HFF-Myc (cell line): ENCODE measurements at regions not wholly inside any gene's neighbourhood (a gene's known extent, or its start where the extent isn't known, plus 50 kb on each side); places are given as distances from the start of the nearest gene placed in this dataset.

ENCODE experiments used
- DNase-seq: peaks from one replicate; pipeline ENCODE4 v3.0.0-alpha.2; 2011; ENCODE audit warnings: low read depth; ENCODE audit errors: extremely low read depth
- H3K4me3 ChIP-seq: replicated peaks from 2 replicates; pipeline ENCODE4 v1.5.1; 2011; ENCODE audit warnings: low read depth, mild to moderate bottlenecking, control low read depth, low read length
- TF ChIP-seq, protein P1 (sequence below): IDR thresholded peaks from 2 replicates; pipeline ENCODE4 v1.5.1; 2012; ENCODE audit warnings: mild to moderate bottlenecking, low read depth, low read length, control low read depth; ENCODE audit errors: missing control alignments

DNA sequence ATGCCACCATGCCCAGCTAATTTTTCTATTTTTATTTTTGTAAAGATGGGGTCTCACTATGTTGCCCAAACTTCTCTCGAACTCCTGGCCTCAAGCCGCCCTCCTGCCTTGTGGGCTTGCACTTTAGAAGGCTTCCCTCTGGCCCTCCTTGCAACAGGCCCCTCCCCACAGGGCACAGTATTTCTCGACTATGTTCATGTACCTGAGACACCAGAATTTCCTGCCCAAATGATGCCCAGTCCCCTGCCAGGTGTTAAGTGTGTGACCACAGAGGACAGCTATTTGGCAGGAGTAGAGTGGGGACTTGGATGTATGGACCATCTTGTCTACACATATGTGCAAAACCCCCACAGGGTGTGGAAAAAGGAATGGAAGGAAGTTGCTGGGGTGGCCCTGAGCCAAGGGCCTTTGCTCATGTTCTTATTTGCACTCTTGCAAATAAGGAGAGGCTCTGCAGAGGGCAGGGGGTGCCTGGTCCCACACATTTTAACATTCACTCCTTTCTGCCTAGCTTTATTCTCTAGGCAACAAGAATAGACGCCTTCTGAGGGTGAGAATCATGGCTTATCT, 168.4 kb upstream of the PODXL start:
- TF ChIP-seq, protein P1, sequence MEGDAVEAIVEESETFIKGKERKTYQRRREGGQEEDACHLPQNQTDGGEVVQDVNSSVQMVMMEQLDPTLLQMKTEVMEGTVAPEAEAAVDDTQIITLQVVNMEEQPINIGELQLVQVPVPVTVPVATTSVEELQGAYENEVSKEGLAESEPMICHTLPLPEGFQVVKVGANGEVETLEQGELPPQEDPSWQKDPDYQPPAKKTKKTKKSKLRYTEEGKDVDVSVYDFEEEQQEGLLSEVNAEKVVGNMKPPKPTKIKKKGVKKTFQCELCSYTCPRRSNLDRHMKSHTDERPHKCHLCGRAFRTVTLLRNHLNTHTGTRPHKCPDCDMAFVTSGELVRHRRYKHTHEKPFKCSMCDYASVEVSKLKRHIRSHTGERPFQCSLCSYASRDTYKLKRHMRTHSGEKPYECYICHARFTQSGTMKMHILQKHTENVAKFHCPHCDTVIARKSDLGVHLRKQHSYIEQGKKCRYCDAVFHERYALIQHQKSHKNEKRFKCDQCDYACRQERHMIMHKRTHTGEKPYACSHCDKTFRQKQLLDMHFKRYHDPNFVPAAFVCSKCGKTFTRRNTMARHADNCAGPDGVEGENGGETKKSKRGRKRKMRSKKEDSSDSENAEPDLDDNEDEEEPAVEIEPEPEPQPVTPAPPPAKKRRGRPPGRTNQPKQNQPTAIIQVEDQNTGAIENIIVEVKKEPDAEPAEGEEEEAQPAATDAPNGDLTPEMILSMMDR, result no peak
- no peak overlapping the region for H3K4me3 ChIP-seq
- DNase-seq, result no peak

DNA sequence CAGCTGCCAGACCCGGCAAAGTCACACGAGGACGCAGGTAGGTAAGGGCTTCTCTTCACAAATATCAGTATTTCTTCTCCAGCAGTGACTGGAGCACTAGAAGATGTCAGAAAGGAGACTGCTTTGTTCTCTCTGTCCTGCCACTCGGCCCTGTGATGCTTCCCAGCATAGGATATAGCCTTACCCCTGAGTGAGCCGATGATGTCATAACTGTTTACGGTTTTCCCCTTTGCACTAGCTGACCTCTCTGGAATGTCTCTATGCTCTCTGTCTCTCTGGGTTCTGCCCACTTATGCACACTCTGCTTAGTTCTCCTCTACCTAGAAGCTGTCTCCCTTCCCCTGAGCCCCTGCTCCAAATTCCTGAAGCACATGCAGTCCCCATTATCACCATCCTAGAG, 167.5 kb upstream of the PODXL start:
- DNase-seq, result no peak
- H3K4me3 ChIP-seq, result no peak overlapping the region
- TF ChIP-seq, protein P1, result no peak

- DNase-seq, result no peak
- TF ChIP-seq, protein P1, result no peak
These were observed 165.9 kb upstream of the PODXL start for GRCh38 chr7:131722371-131722770.

GRCh38 chr7:131721660-131722059, 165.2 kb upstream of the PODXL start:
- H3K4me3 ChIP-seq, result no peak overlapping the region
- TF ChIP-seq, protein P1, result no peak
- no peak for DNase-seq

More at GRCh38 chr7:131722371-131722770, 165.9 kb upstream of the PODXL start:
- H3K4me3 ChIP-seq, result no peak overlapping the region

GRCh38 chr7:131720703-131721102, 164.3 kb upstream of the PODXL start:
- TF ChIP-seq, protein P1, result no peak
- DNase-seq, result no peak
- no peak overlapping the region for H3K4me3 ChIP-seq

GRCh38 chr7:131717181-131717580, 160.8 kb upstream of the PODXL start:
- no peak overlapping the region for H3K4me3 ChIP-seq
- DNase-seq, result no peak
- TF ChIP-seq, protein P1, result no peak

GRCh38 chr7:131699323-131699722, 142.9 kb upstream of the PODXL start:
- no peak for DNase-seq
- no peak overlapping the region for H3K4me3 ChIP-seq
- TF ChIP-seq, protein P1, result no peak
